H1 (cell line): ENCODE measurements at regions not wholly inside any gene's neighbourhood (a gene's known extent, or its start where the extent isn't known, plus 50 kb on each side); places are given as distances from the start of the nearest gene placed in this dataset.

ENCODE experiments used
- CBX8 ChIP-seq: fragments of 300-800, 300-1000 bp; sonication (generic); IDR thresholded peaks from 2 replicates; pipeline ENCODE4 v1.7.1; 2016; ENCODE audit warnings: low read depth, low read length, borderline replicate concordance
- CEBPB ChIP-seq: IDR thresholded peaks from 2 replicates; pipeline ENCODE4 v1.6.1; 2012; ENCODE audit warnings: low read depth, low read length
- CHD7 ChIP-seq: fragments of 300-600 bp; sonication (generic); IDR thresholded peaks from 2 replicates; pipeline ENCODE4 v1.7.1; 2012; ENCODE audit warnings: low read length, moderate library complexity, mild to moderate bottlenecking, inconsistent platforms; ENCODE audit not compliant: insufficient replicate concordance
- EP300 ChIP-seq, 2 experiments: IDR thresholded peaks; 1 replicate in 1 of 2; 2 replicates in 1 of 2; pipeline ENCODE4 v1.6.1; 2011 to 2012; ENCODE audit warnings: low read depth in 2 of 2, low read length in 2 of 2, mild to moderate bottlenecking in 2 of 2, borderline replicate concordance in 1 of 2, inconsistent platforms in 1 of 2, moderate library complexity in 1 of 2
- JUND ChIP-seq: IDR thresholded peaks from 2 replicates; pipeline ENCODE4 v1.6.1; 2011; ENCODE audit warnings: mild to moderate bottlenecking, improper control_type of control experiment, low read length
- KDM1A ChIP-seq: fragments of 200-600, 300-600 bp; sonication (generic); IDR thresholded peaks from 2 replicates; pipeline ENCODE4 v1.7.1; 2016; ENCODE audit warnings: mild to moderate bottlenecking, low read length, borderline replicate concordance
- POLR2A ChIP-seq, 2 experiments: IDR thresholded peaks; 1 replicate in 1 of 2; 2 replicates in 1 of 2; pipeline ENCODE4 v1.6.1; 2011; ENCODE audit warnings: low read depth in 2 of 2, low read length in 2 of 2, mild to moderate bottlenecking in 2 of 2; ENCODE audit errors: control extremely low read depth in 1 of 2
- RAD21 ChIP-seq, 2 experiments: IDR thresholded peaks in 1 of 2; conservative IDR thresholded peaks in 1 of 2; 2 replicates each; pipeline ENCODE4 v1.6.1; 2011; ENCODE audit warnings: low read depth in 2 of 2, low read length in 2 of 2, improper control_type of control experiment in 1 of 2, inconsistent platforms in 1 of 2, mild to moderate bottlenecking in 1 of 2, moderate library complexity in 1 of 2
- RFX5 ChIP-seq: IDR thresholded peaks from 2 replicates; pipeline ENCODE4 v1.6.1; 2011; ENCODE audit warnings: low read depth, low read length, improper control_type of control experiment, borderline replicate concordance
- RXRA ChIP-seq: IDR thresholded peaks from 2 replicates; pipeline ENCODE4 v1.6.1; 2011; ENCODE audit warnings: low read depth, mild to moderate bottlenecking, low read length, moderate library complexity; ENCODE audit not compliant: insufficient read depth

- TF ChIP-seq CHD7 = no peak
- TF ChIP-seq EP300 (IDR thresholded peaks at IDR 0.05; ENCODE audit: borderline replicate concordance in 1 of 2, low read depth in 2 of 2, low read length in 2 of 2) = no peak
- TF ChIP-seq KDM1A = no peak
- TF ChIP-seq RXRA = no peak
- no peak for TF ChIP-seq POLR2A (IDR thresholded peaks at IDR 0.05; ENCODE audit: control extremely low read depth in 1 of 2, low read depth in 2 of 2, low read length in 2 of 2)
- TF ChIP-seq CBX8 = no peak
- TF ChIP-seq RFX5 = no peak
- TF ChIP-seq JUND = no peak
- no peak for TF ChIP-seq CEBPB
- no peak for TF ChIP-seq RAD21 (IDR thresholded peaks at IDR 0.05 in 1 of 2, conservative IDR thresholded peaks at IDR 0.05 in 1 of 2; ENCODE audit: low read depth in 2 of 2, low read length in 2 of 2)
- TF ChIP-seq, all 59 proteins: peak for 0
Measured at GRCh38 chr17:27384261-27384701, 72.0 kb upstream of the KSR1 start (continued).
